ENCODE measurements at regions not wholly inside any gene's neighbourhood (a gene's known extent, or its start where the extent isn't known, plus 50 kb on each side); places are given as distances from the start of the nearest gene placed in this dataset.
A peak's percentile ranks its signal among the peaks of the same experiment; 100 is the strongest.

- DNase-seq (ENCODE audit: low read depth), result no peak
Observed at GRCh38 chr15:69627548-69628158, 175.0 kb downstream of the RPLP1 start.

GRCh38 chr15:69628256-69629093, 175.9 kb downstream of the RPLP1 start:
- no peak for DNase-seq (ENCODE audit: low read depth)

- no peak for DNase-seq (ENCODE audit: low read depth)
Observed at GRCh38 chr15:69629631-69630161, 177.1 kb downstream of the RPLP1 start.

- no peak for DNase-seq (ENCODE audit: low read depth)
Observed at GRCh38 chr15:69631005-69631404, 178.4 kb downstream of the RPLP1 start.

GRCh38 chr15:69631978-69632377, 179.4 kb downstream of the RPLP1 start:
- no peak for DNase-seq (ENCODE audit: low read depth)

GRCh38 chr15:69634860-69635259, 182.2 kb downstream of the RPLP1 start:
- DNase-seq (ENCODE audit: low read depth), result no peak

GRCh38 chr15:69636169-69636915, 183.7 kb downstream of the RPLP1 start:
- no peak for DNase-seq (ENCODE audit: low read depth)

- DNase-seq (ENCODE audit: low read depth), result no peak
Observed at GRCh38 chr15:69637818-69638217, 185.2 kb downstream of the RPLP1 start.

- no peak for DNase-seq (ENCODE audit: low read depth)
Observed at GRCh38 chr15:69643476-69643875, 190.9 kb downstream of the RPLP1 start.

- DNase-seq (ENCODE audit: low read depth), result no peak
Observed at GRCh38 chr15:69643971-69644370, 191.4 kb downstream of the RPLP1 start.

GRCh38 chr15:69644876-69645275, 192.3 kb downstream of the RPLP1 start:
- DNase-seq (ENCODE audit: low read depth), result no peak

- DNase-seq (ENCODE audit: low read depth), result no peak
Observed at GRCh38 chr15:69647142-69647513, 194.5 kb downstream of the RPLP1 start.

- DNase-seq (ENCODE audit: low read depth), result peak; percentile 1
Observed at GRCh38 chr15:69648212-69648611, 195.6 kb downstream of the RPLP1 start.

GRCh38 chr15:69648775-69649735, 196.4 kb downstream of the RPLP1 start:
- no peak for DNase-seq (ENCODE audit: low read depth)

- no peak for DNase-seq (ENCODE audit: low read depth)
Observed at GRCh38 chr15:69652293-69652692, 199.7 kb downstream of the RPLP1 start.

GRCh38 chr15:69652751-69653305, 200.2 kb downstream of the RPLP1 start:
- DNase-seq (ENCODE audit: low read depth), result no peak

GRCh38 chr15:69653306-69653705, 200.7 kb downstream of the RPLP1 start:
- DNase-seq (ENCODE audit: low read depth), result no peak

GRCh38 chr15:69653846-69654245, 201.2 kb downstream of the RPLP1 start:
- DNase-seq (ENCODE audit: low read depth), result no peak

GRCh38 chr15:69656271-69657030, 203.8 kb downstream of the RPLP1 start:
- DNase-seq (ENCODE audit: low read depth), result no peak

GRCh38 chr15:69657626-69658025, 205.0 kb downstream of the RPLP1 start:
- DNase-seq (ENCODE audit: low read depth), result no peak
